ENCODE measurements at regions not wholly inside any gene's neighbourhood (a gene's known extent, or its start where the extent isn't known, plus 50 kb on each side); places are given as distances from the start of the nearest gene placed in this dataset.

DNA sequence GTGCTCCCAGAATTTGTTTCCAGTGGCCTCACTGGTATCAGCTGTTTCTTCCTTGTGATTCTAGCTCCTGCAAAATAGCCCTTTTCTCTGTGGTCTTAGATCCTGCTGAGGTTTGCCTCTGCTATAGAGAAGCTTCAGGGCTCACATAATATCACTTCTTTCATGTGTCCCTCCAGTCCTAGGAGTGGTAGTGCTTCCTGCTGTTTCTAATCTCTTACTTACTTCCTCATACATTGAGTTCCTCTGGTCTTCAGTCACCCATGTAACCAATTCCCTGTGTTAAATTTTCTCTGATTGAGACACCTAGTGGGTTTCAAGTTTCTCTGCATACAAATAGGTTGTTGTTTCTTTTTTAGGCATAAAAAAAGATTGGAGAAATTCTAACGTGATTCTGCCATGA lies 1567.9 kb downstream of the ARAP2 start:
- Mint-ChIP-seq H3K27me3 (ENCODE audit: unreplicated experiment) (no peaks in the 10 kb centered on the region), H3K9me3 (ENCODE audit: unreplicated experiment) (no peaks in the 10 kb centered on the region), H3K4me3 (ENCODE audit: unreplicated experiment) (no peak overlapping the region), H3K4me1 (ENCODE audit: unreplicated experiment) (peaks cover 11% of the 10 kb centered on the region), H3K27ac (ENCODE audit: unreplicated experiment) (no peak overlapping the region), H3K36me3 (ENCODE audit: unreplicated experiment) (no peaks in the 10 kb centered on the region)
- no peak for DNase-seq (ENCODE audit: extremely low spot score, unreplicated experiment)
- TF ChIP-seq, protein P1, sequence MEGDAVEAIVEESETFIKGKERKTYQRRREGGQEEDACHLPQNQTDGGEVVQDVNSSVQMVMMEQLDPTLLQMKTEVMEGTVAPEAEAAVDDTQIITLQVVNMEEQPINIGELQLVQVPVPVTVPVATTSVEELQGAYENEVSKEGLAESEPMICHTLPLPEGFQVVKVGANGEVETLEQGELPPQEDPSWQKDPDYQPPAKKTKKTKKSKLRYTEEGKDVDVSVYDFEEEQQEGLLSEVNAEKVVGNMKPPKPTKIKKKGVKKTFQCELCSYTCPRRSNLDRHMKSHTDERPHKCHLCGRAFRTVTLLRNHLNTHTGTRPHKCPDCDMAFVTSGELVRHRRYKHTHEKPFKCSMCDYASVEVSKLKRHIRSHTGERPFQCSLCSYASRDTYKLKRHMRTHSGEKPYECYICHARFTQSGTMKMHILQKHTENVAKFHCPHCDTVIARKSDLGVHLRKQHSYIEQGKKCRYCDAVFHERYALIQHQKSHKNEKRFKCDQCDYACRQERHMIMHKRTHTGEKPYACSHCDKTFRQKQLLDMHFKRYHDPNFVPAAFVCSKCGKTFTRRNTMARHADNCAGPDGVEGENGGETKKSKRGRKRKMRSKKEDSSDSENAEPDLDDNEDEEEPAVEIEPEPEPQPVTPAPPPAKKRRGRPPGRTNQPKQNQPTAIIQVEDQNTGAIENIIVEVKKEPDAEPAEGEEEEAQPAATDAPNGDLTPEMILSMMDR (IDR thresholded peaks at IDR 0.05) = no peak

DNA sequence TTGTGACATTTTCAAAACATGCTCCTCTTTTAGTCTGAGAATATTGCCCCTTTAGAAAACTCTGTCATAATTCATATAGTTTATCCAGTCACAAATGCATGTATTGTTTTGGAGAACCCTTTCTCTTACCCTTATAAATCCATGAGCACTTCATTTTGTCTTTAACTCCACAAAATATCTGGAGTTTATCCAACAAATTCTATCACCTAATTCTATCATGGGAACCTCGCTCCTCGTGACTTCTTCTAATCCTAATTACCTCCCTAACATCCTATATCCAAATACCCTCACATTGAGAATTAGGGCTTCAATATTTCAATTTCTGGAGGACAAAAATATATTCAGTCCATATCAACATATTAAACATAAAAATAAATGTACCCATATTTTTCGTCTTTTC lies 1565.9 kb downstream of the ARAP2 start:
- no peak for DNase-seq (ENCODE audit: extremely low spot score, unreplicated experiment)
- Mint-ChIP-seq H3K36me3 (ENCODE audit: unreplicated experiment) (no peaks in the 10 kb centered on the region), H3K9me3 (ENCODE audit: unreplicated experiment) (peaks cover 4% of the 10 kb centered on the region), H3K4me1 (ENCODE audit: unreplicated experiment) (peaks cover 20% of the 10 kb centered on the region), H3K4me3 (ENCODE audit: unreplicated experiment) (no peak overlapping the region), H3K27ac (ENCODE audit: unreplicated experiment) (no peak overlapping the region), H3K27me3 (ENCODE audit: unreplicated experiment) (no peaks in the 10 kb centered on the region)
- TF ChIP-seq, protein P1 (IDR thresholded peaks at IDR 0.05) = no peak

DNA sequence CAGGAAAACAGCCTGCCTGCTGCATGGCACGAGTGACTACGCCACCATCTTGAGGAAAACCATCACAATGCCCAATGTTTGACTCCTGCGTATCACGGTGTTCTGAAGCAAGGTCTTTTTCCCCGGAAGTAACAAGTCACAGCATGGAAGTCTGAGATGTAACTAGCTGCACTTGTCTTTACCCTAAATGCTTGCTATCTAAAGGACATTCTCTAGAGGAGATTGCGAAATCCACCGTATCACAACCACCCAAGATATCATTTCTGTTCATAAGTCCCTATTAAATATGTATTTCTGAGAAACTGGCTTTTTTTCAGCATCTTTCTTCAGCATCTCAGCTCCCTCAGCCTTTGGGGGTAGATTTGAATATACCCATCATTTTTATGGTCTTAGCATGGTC lies 1565.1 kb downstream of the ARAP2 start:
- Mint-ChIP-seq H3K36me3 (ENCODE audit: unreplicated experiment) (no peaks in the 10 kb centered on the region), H3K9me3 (ENCODE audit: unreplicated experiment) (peaks cover 4% of the 10 kb centered on the region), H3K27me3 (ENCODE audit: unreplicated experiment) (no peaks in the 10 kb centered on the region), H3K4me3 (ENCODE audit: unreplicated experiment) (no peak overlapping the region), H3K4me1 (ENCODE audit: unreplicated experiment) (peaks cover 23% of the 10 kb centered on the region), H3K27ac (ENCODE audit: unreplicated experiment) (no peak overlapping the region)
- no peak for DNase-seq (ENCODE audit: extremely low spot score, unreplicated experiment)
- TF ChIP-seq, protein P1 (IDR thresholded peaks at IDR 0.05) = no peak

DNA sequence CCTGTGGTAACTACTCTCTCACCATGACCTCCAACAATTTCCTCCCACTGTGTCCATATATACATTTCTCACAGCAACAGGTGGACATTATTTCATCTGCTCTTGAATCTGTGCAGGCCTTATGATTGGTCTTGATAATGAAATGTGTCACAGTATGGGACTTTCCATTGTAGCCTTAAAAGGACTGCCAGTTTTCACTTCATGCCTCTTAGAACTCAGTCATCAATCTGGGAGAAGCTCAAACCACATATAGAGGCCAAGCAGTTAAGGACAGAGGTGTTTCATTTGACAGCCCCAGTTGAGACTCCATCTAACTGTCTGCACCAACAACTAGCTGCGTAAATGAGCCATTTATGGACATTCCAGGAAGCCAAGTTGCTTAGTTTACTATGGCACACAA lies 1534.8 kb downstream of the ARAP2 start:
- TF ChIP-seq, protein P1 (IDR thresholded peaks at IDR 0.05) = no peak
- Mint-ChIP-seq H3K36me3 (ENCODE audit: unreplicated experiment) (no peaks in the 10 kb centered on the region), H3K27ac (ENCODE audit: unreplicated experiment) (no peak overlapping the region), H3K4me3 (ENCODE audit: unreplicated experiment) (no peak overlapping the region), H3K9me3 (ENCODE audit: unreplicated experiment) (peaks cover 32% of the 10 kb centered on the region), H3K4me1 (ENCODE audit: unreplicated experiment) (no peaks in the 10 kb centered on the region), H3K27me3 (ENCODE audit: unreplicated experiment) (no peaks in the 10 kb centered on the region)
- DNase-seq (ENCODE audit: extremely low spot score, unreplicated experiment) = no peak

DNA sequence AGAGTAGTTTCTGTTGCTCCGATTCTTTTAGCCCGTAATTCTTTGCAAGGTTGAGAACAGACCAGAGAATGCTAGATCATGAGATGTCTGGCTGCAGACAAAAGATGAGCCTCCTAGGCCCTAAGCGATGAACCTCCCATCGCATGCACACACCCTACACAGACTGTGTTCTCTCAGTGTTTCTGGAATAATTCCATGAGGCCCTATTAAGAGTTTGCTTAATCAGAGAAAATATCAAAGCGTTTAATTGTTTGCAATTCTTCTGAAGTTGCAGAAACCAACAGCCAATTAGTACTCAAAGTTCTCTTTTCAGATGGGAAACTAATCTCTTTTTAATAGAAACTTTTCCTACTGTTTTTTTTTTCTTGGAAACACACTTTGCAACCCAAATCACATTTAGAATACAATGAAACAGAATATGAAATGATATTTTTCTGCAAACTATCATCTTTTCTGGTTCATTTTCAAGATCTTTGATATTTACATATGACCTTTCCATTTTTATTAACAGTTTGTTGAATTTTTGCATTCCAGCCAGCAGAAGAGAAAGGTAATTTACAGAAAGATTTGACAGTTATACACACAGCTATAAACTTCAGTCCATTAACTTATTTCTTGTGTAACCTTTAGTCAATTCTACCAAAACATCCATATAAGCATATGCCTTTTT lies 1525.6 kb downstream of the ARAP2 start:
- no peak overlapping the region for H3K27ac Mint-ChIP-seq (ENCODE audit: unreplicated experiment)
- no peak overlapping the region for H3K4me3 Mint-ChIP-seq (ENCODE audit: unreplicated experiment)
- DNase-seq (ENCODE audit: extremely low spot score, unreplicated experiment) = no peak
- no peaks in the 10 kb centered on the region for H3K27me3 Mint-ChIP-seq (ENCODE audit: unreplicated experiment)
- H3K9me3 Mint-ChIP-seq (ENCODE audit: unreplicated experiment) = peaks cover 3% of the 10 kb centered on the region
- peaks cover 28% of the 10 kb centered on the region for H3K4me1 Mint-ChIP-seq (ENCODE audit: unreplicated experiment)
- TF ChIP-seq, protein P1 (IDR thresholded peaks at IDR 0.05) = no peak
- no peaks in the 10 kb centered on the region for H3K36me3 Mint-ChIP-seq (ENCODE audit: unreplicated experiment)
